ENCODE measurements at regions not wholly inside any gene's neighbourhood (a gene's known extent, or its start where the extent isn't known, plus 50 kb on each side); places are given as distances from the start of the nearest gene placed in this dataset.

DNA sequence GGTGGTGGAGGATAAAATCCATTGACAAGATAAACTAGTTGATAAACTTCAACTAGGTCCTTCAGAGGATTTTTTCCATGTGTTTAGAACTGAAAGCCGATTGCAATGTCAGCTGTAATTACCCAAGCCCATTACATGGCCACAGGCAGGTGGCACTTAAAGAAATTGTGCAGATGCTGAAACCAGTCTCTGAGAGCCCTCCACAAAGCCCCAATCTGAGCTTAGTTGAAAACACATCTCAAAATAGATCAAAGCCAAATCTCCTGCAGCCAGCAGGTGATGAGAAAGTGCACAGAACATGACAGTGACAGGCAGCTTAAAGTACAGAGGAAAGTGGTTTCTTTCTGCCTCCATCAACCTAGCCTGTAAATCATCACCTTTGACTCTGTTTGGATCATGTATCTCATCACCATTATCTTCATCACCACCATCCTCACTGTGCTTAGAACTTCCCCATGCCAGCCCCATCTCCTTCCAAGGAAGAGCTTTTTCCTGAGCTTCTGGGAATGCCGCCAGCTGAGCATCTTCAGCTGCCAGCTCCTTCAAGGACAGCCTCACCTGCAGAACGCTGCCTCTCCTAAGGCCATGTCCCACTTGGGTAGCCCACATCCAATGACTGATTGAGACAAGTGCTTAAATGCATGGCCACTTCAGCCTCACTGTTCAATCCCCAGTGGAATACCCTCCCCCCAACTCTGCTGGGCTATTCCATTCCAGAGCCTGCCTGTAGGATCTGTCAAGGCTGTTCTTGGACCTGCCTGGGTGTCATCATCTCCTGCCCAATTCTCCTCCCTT, 219.5 kb upstream of the TMEM132C start:
- DNase-seq = no peak

DNA sequence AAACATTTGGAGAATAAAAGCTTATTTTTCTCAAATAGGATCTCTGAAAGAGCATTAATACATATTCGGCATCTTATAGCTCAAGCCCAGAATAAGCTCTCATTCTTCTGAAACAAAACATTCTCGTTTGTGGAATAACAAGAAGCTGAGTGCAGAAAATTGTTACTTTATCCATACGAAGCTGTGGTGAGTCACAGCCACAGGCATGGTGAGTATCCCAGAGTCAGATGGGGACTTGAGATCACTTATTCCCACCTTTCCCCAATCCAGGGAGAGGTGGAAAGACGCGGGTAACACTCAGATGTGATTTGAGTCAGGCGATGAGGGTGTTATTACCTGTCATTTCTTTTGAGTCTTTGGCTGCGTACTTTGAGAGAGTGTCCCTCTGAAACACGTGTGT, 214.6 kb upstream of the TMEM132C start:
- DNase-seq = no peak

DNA sequence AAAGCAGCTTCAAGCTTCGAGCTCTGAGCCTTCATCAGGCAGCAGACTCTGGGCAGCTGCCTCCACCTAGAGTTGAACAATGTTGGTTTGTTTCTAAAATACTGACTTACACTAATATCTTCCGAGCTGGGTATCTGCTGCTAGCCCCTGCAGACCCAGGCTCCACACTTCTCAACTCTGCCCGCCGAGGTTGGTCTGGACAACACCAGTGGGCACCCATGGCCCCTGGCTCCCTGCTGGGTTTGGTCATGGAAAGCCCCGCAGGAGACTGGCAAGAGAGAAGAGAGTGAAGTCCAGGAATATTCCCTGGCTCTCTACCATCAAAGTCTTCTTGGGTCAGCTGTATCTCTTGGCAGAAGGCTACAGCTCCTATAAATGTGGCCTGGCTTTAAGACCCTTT, 214.2 kb upstream of the TMEM132C start:
- no peak for DNase-seq

- DNase-seq = no peak
These were observed 211.4 kb upstream of the TMEM132C start for GRCh38 chr12:128055567-128055966.

DNA sequence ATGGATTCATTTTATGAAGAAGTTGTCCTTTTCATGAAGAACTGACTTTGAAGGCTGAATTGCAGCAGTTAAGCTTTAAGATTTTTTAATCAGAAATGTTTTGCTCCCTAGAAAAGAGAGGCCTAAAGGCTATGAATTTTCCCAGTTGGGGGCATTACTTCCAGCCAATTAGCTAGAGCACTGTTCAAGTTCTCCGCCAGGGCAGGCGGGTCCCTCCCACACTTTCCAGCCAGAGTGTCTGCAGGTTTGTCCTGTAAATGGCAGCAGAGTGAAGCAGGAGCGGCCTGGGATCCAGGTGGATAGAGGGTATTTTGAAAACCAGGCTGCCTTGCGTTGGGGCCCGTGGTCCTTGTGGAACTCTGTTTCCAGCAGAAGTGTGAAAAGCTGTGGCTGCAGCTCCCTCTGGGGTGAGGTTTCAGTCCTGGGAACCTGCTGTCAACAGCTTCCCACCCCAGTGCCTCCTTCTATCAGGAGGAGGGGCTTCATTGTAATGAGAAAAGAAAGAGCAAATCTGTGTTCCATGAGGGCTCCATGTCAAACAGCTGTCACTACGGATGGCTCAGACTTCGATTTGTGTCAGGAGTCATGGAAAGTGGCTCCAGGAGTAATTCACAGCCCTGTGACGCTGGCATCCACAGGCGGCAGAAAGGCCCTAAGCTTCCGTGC, 210.7 kb upstream of the TMEM132C start:
- DNase-seq = no peak

DNA sequence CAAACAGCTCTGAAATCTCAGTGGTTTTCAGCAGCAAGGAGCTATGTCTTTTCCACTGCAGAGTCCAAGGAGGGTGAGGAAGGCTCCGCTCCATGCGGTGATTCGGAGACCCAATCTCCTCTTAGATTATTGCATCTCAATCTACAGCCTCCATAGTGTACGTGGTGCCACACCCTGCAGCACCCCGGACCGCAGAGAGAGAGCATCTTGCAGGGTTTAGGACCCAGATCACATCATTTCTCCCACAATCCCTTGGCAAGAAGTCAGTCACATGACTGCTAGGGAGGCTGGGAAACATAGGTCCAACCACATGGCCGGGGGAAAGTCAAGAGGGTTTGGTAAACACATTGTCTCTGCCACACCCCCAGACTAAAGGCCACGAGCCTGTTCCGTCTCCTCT, 209.4 kb upstream of the TMEM132C start:
- DNase-seq = no peak

- DNase-seq = no peak
These were observed 207.2 kb upstream of the TMEM132C start for GRCh38 chr12:128059621-128060370.

- no peak for DNase-seq
These were observed 198.8 kb upstream of the TMEM132C start for GRCh38 chr12:128068211-128068610.

GRCh38 chr12:128069359-128069997, 197.5 kb upstream of the TMEM132C start:
- DNase-seq = peak; percentile 42

- no peak for DNase-seq
These were observed 193.0 kb upstream of the TMEM132C start for GRCh38 chr12:128073937-128074336.

- DNase-seq = no peak
These were observed 191.6 kb upstream of the TMEM132C start for GRCh38 chr12:128075332-128075731.

DNA sequence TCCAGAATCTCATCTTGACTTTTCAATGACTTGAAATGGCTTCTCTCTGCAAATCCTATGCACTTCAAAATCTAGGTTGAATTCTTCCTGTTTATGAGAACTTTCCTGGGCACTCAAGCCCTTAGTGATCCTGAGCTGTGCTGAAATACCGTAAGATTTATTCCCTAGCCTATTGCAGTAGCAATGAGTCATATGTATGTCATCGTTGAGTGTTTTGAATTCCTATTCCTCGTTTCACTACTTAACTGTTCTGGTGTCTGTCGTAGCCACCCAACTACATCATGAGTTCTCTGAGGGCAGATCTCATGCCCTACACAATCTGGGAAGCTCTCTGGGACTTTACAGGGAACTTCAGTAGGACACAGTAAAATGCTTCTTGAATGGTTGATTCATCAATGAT, 190.8 kb upstream of the TMEM132C start:
- no peak for DNase-seq

DNA sequence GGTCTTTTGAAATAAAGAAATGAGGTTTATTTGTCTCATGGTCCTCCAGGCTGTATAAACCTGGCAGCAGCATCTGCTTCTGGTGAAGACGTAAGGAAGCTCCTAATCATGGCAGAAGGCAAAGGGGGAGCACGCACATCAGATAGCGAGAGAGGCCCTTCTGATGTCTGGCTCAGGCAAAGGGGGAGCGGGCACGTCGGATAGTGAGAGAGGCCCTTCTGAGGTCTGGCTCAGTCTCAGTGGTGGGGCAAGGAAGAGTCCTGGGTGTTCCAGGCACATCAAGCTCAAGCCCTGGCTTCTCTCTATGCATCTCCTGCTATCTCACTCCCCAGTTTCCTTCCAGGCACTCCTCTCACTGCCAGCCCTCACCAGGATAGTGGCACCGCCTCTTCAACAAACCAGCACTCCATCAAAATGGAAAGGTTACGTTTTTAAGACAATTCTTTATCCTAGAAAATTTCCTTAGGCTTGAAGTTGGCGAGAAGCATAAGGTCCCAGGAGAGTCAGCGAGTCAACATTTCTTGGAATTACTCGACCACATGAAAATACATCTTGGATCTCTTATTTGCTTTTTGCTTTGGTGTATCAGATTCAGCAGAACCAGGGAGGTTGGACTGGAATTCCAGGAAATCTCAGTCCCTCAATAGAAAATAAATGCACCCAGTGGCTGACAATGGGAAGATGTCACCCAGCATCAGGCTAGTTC, 189.6 kb upstream of the TMEM132C start:
- no peak for DNase-seq

- DNase-seq = no peak
These were observed 189.1 kb upstream of the TMEM132C start for GRCh38 chr12:128077917-128078298.

GRCh38 chr12:128078301-128078971, 188.5 kb upstream of the TMEM132C start:
- DNase-seq = no peak

GRCh38 chr12:128079446-128079845, 187.5 kb upstream of the TMEM132C start:
- DNase-seq = no peak

DNA sequence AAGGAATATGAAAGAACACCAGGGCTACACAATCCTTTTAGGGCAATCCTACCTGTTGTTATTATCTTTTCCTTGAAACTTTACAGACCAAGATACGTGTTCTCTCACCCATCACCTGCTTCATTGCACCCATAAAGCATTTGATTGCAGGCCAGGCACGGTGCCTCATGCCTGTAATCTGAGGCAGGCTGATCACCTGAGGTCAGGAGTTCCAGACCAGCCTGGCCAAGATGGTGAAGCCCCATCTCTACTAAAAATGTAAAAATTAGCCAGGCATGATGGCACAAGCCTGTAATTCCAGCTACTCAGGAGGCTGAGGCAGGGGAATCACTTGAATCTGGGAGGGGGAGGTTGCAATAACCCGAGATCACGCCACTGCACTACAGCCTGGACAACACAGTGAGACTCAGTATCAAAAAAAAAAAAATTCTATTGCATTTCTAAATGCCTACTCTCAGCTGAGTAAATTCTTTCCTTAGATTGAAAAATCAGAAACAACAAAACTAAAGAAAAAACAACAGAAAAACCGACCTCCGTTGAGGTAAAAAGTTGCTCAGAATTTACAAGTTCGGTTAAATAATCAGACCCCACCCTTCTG, 183.7 kb upstream of the TMEM132C start:
- DNase-seq = no peak

DNA sequence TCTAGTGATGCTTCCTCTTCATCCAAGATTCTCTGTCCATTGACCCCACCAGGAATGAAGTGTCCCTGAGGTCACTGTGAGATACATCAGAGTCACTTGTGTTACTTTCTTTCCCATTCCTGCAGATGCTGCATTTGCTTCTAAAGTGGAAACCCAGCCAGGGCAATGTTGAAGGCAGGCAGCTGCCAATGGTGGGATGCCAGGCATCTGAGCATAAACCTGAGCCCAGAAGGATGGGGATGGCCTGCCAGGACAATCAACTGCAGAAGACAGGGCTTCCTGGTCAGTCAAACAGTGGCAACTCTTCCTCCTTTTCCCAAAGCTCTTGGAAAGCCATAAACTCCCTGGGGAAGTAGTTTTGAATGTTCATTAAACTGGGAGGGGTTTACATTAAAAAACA, 178.0 kb upstream of the TMEM132C start:
- DNase-seq = no peak

DNA sequence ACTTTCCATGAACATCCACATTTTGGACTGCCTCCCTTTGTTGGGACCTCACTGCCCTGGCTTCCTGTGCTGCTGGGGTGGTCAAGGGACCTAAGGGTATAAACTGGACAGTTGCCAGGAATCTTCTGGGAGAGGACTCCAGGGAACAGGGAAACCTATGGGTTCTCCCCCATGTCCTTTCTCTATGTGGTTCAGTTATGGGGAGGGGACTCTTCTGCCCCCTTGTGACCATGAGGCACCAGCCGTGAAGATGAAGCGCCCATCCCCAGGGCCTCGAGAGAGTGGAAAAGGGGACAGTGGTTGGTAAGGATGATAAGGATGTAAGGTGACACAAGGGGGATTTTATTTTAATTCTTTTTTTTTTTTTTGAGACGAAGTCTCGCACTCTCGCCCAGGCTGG, 177.0 kb upstream of the TMEM132C start:
- DNase-seq = no peak

- no peak for DNase-seq
These were observed 175.8 kb upstream of the TMEM132C start for GRCh38 chr12:128091101-128091720.

- no peak for DNase-seq
These were observed 175.0 kb upstream of the TMEM132C start for GRCh38 chr12:128091951-128092382.
